Endothelial cell of umbilical vein (primary cell): ENCODE measurements at regions not wholly inside any gene's neighbourhood (a gene's known extent, or its start where the extent isn't known, plus 50 kb on each side); places are given as distances from the start of the nearest gene placed in this dataset.

Source experiments
- BruUV-seq: library from RNA; stranded (reverse); fragments of 400-500 nt; replicated peaks from 2 replicates; lab custom pipeline; 2021; lab: Mats Ljungman, UMichigan
- CTCF ChIA-PET: fragments of 300-600, 350-600 bp; sonication (Branson Sonifier 250); formaldehyde crosslinking; loops from one replicate; lab custom pipeline; 2021; ENCODE audit warnings: antibody characterized with exemption, inconsistent platforms; lab: Charles Lee
- POLR2A ChIA-PET: fragments of 300-600, 350-600 bp; sonication (Branson Sonifier 250); formaldehyde crosslinking; loops from one replicate; lab custom pipeline; 2021; ENCODE audit warnings: antibody characterized with exemption, inconsistent platforms; lab: Charles Lee
- DNase-seq: peaks from one replicate; pipeline ENCODE4 v3.0.0-alpha.2; 2011; ENCODE audit warnings: low read depth, low spot score
- FAIRE-seq: peaks from 2 replicates; lab custom pipeline; 2011; peaks lifted over from hg19 to GRCh38; lab: Jason Lieb, UNC
- H2AFZ ChIP-seq: 2 replicates; pipeline ENCODE4 v1.6.0; 2012; ENCODE audit warnings: low read depth, low read length, control low read depth, inconsistent platforms
- H3K27ac ChIP-seq: 2 replicates; pipeline ENCODE4 v1.5.1; 2011; ENCODE audit warnings: low read depth, mild to moderate bottlenecking, control low read depth, low read length, moderate library complexity; ENCODE audit not compliant: insufficient read depth
- H3K27me3 ChIP-seq, 2 experiments: 2 replicates each; pipeline versions ENCODE4 v1.6.0 to v1.6.1; 2011; ENCODE audit warnings: low read length in 2 of 2, mixed read lengths in 1 of 2; ENCODE audit not compliant: control insufficient read depth in 2 of 2, insufficient read depth in 2 of 2
- H3K36me3 ChIP-seq, 2 experiments: 2 replicates in 1 of 2; 3 replicates in 1 of 2; pipeline ENCODE4 v1.5.1; 2011; ENCODE audit warnings: low read length in 2 of 2, mild to moderate bottlenecking in 1 of 2, moderate library complexity in 1 of 2; ENCODE audit not compliant: control insufficient read depth in 2 of 2, insufficient read depth in 2 of 2; ENCODE audit errors: extremely low read depth in 1 of 2
- H3K4me1 ChIP-seq: 3 replicates; pipeline ENCODE4 v1.5.1; 2011; ENCODE audit warnings: mild to moderate bottlenecking, low read length; ENCODE audit not compliant: control insufficient read depth, insufficient read depth; ENCODE audit errors: extremely low read depth
- H3K4me2 ChIP-seq: 2 replicates; pipeline ENCODE4 v1.6.1; 2011; ENCODE audit warnings: low read length, control low read depth, mixed read lengths; ENCODE audit not compliant: insufficient read depth
- H3K4me3 ChIP-seq, 3 experiments: fragments of 200-600 bp in 1 of 3; sonication (generic), shearing (Covaris generic) in 1 of 3; replicated peaks in 1 of 3; 2 replicates each; pipeline ENCODE4 v1.5.1; 2011 to 2016; ENCODE audit warnings: control low read depth in 3 of 3, low read length in 3 of 3, mild to moderate bottlenecking in 2 of 3, inconsistent platforms in 1 of 3, low read depth in 1 of 3, moderate library complexity in 1 of 3; ENCODE audit not compliant: insufficient read depth in 1 of 3
- H3K79me2 ChIP-seq: 2 replicates; pipeline ENCODE4 v1.6.0; 2012; ENCODE audit warnings: low read length, inconsistent platforms; ENCODE audit not compliant: control insufficient read depth, insufficient read depth
- H3K9ac ChIP-seq: replicated peaks from 2 replicates; pipeline ENCODE3; 2011; ENCODE audit warnings: low read length, control low read depth; ENCODE audit not compliant: insufficient read depth; ENCODE audit errors: extremely low read depth
- H3K9me1 ChIP-seq: replicated peaks from 3 replicates; pipeline ENCODE4 v1.6.0; 2011; ENCODE audit warnings: mild to moderate bottlenecking, low read length; ENCODE audit not compliant: control insufficient read depth, insufficient read depth; ENCODE audit errors: extremely low read depth
- H3K9me3 ChIP-seq: replicated peaks from 2 replicates; pipeline ENCODE4 v1.5.1; 2012; ENCODE audit warnings: low read length, inconsistent platforms; ENCODE audit not compliant: control insufficient read depth, insufficient read depth
- H4K20me1 ChIP-seq: replicated peaks from 2 replicates; pipeline ENCODE3; 2011; ENCODE audit warnings: mild to moderate bottlenecking, low read length; ENCODE audit not compliant: control insufficient read depth, insufficient read depth; ENCODE audit errors: extremely low read depth
- CTCF ChIP-seq, 2 donors: IDR thresholded peaks; 1 replicate in 1 of 2; 2 replicates in 1 of 2; pipeline ENCODE4 v1.5.1; 2011; ENCODE audit warnings: low read length in 2 of 2, mild to moderate bottlenecking in 2 of 2, moderate library complexity in 2 of 2, control low read depth in 1 of 2, inconsistent platforms in 1 of 2, low read depth in 1 of 2; ENCODE audit not compliant: insufficient read depth in 1 of 2; ENCODE audit errors: extremely low read depth in 1 of 2
- EZH2 ChIP-seq: IDR thresholded peaks from 2 replicates; pipeline ENCODE4 v1.6.1; 2012; ENCODE audit warnings: borderline replicate concordance, low read depth, mild to moderate bottlenecking, moderate library complexity, low read length, inconsistent platforms; ENCODE audit not compliant: severe bottlenecking
- FOS ChIP-seq: IDR thresholded peaks from 2 replicates; pipeline ENCODE4 v1.6.1; 2011; ENCODE audit warnings: mild to moderate bottlenecking, low read length, moderate library complexity, borderline replicate concordance; ENCODE audit not compliant: insufficient read depth
- GATA2 ChIP-seq: IDR thresholded peaks from 2 replicates; pipeline ENCODE4 v1.7.0; 2011; ENCODE audit warnings: low read depth, mild to moderate bottlenecking, moderate library complexity, mixed read lengths, low read length; ENCODE audit not compliant: insufficient read length, insufficient read depth
- JUN ChIP-seq: IDR thresholded peaks from 2 replicates; pipeline ENCODE4 v1.6.1; 2011; ENCODE audit warnings: borderline replicate concordance, low read depth; ENCODE audit not compliant: insufficient read length, insufficient read depth
- MAX ChIP-seq: IDR thresholded peaks from 2 replicates; pipeline ENCODE4 v1.6.1; 2011; ENCODE audit not compliant: insufficient read depth, insufficient read length
- MYC ChIP-seq: IDR thresholded peaks from one replicate; pipeline ENCODE4 v1.6.1; 2011; ENCODE audit warnings: mild to moderate bottlenecking, low read depth, low read length
- POLR2A ChIP-seq: IDR thresholded peaks from 2 replicates; pipeline ENCODE4 v1.6.1; 2012; ENCODE audit warnings: low read depth, mild to moderate bottlenecking, control low read depth, low read length
- POLR2AphosphoS5 ChIP-seq: IDR thresholded peaks from 2 replicates; pipeline ENCODE4 v1.6.1; 2012; ENCODE audit warnings: low read depth, mild to moderate bottlenecking, control low read depth, low read length, moderate library complexity; ENCODE audit not compliant: insufficient read depth
- dilution Hi-C: fragments of 300-500 bp; cut with MboI; formaldehyde crosslinking; loops from one replicate; pipeline ENCODE4 v1.15.0; 2019; ENCODE audit warnings: low sequenced_read_pairs; ENCODE audit not compliant: extremely low pct_ligation_motif_present
- intact Hi-C: fragments of 100-400 bp; cut with micrococcal nuclease; formaldehyde crosslinking; loops from one replicate; pipeline ENCODE4 v1.10.0; 2022

GRCh38 chr6:33880766-33881165 lies 77.0 kb upstream of the MLN start:
- FAIRE-seq (no peak), DNase-seq (no peak)
- no peaks in the 10 kb centered on the region for H3K4me1 ChIP-seq
- no peak overlapping the region for H2AFZ ChIP-seq
- H3K36me3 ChIP-seq, result no peaks in the 10 kb centered on the region
- H3K4me2 ChIP-seq, result no peak overlapping the region
- no peak overlapping the region for H3K4me3 ChIP-seq
- H3K27ac ChIP-seq, result no peak overlapping the region
- H3K27me3 ChIP-seq, result no peaks in the 10 kb centered on the region
- POLR2A ChIA-PET, result no interaction called here
- CTCF ChIA-PET, result no interaction called here
- H4K20me1 ChIP-seq, result no peaks in the 10 kb centered on the region
- no peaks in the 10 kb centered on the region for H3K79me2 ChIP-seq
- dilution Hi-C loops (no loop called here), intact Hi-C loops (no loop called here)
- no peak overlapping the region for H3K9ac ChIP-seq
- no peaks in the 10 kb centered on the region for H3K9me1 ChIP-seq
- BruUV-seq, result no TSS peak
- TF ChIP-seq JUN, result no peak
- no peak for TF ChIP-seq EZH2
- no peak for TF ChIP-seq FOS
- TF ChIP-seq POLR2AphosphoS5, result no peak
- TF ChIP-seq MAX, result no peak
- TF ChIP-seq MYC, result no peak
- no peak for TF ChIP-seq CTCF (IDR thresholded peaks at IDR 0.05; ENCODE audit: extremely low read depth in 1 of 2, insufficient read depth in 1 of 2, low read depth in 1 of 2, low read length in 2 of 2)
- no peak for TF ChIP-seq GATA2
- TF ChIP-seq POLR2A, result no peak
- no peaks in the 10 kb centered on the region for H3K9me3 ChIP-seq
